ENCODE measurements at regions not wholly inside any gene's neighbourhood (a gene's known extent, or its start where the extent isn't known, plus 50 kb on each side); places are given as distances from the start of the nearest gene placed in this dataset.
"Not testable (repeated sequence)": the region's sequence is repeated elsewhere in the genome, so short reads cannot be mapped to it uniquely, and the experiment has no call there.

- H3K79me2 ChIP-seq (ENCODE audit: control insufficient read depth, low read length) = no peaks in the 10 kb centered on the region
- H3K27me3 ChIP-seq (ENCODE audit: control insufficient read depth, low read length) = no peaks in the 10 kb centered on the region
- no peak overlapping the region for H3K4me3 ChIP-seq (ENCODE audit: low read length)
- H3K4me1 ChIP-seq (ENCODE audit: control insufficient read depth, low read length) = no peaks in the 10 kb centered on the region
- no peaks in the 10 kb centered on the region for H3K9me3 ChIP-seq (ENCODE audit: control insufficient read depth, insufficient read depth, low read length)
- H3K36me3 ChIP-seq (ENCODE audit: control insufficient read depth, low read length) = no peaks in the 10 kb centered on the region
- no peaks in the 10 kb centered on the region for H4K20me1 ChIP-seq (ENCODE audit: control insufficient read depth, insufficient read depth, low read depth, low read length)
- no peaks in the 10 kb centered on the region for H3K9me2 ChIP-seq (replicated peaks; ENCODE audit: control insufficient read depth, low read length)
- TF ChIP-seq EZH2phosphoT487 (IDR thresholded peaks at IDR 0.05; ENCODE audit: borderline replicate concordance, low read length) = no peak
- no peaks in the 10 kb centered on the region for H3F3A ChIP-seq (ENCODE audit: control insufficient read depth, insufficient read depth)
- no peak overlapping the region for H3K27ac ChIP-seq (ENCODE audit: low read depth, low read length)
- H3K4me2 ChIP-seq (ENCODE audit: low read length) = no peak overlapping the region
Observed at GRCh38 chr2:34785206-34785785, 1186.2 kb upstream of the FAM98A start.

DNA sequence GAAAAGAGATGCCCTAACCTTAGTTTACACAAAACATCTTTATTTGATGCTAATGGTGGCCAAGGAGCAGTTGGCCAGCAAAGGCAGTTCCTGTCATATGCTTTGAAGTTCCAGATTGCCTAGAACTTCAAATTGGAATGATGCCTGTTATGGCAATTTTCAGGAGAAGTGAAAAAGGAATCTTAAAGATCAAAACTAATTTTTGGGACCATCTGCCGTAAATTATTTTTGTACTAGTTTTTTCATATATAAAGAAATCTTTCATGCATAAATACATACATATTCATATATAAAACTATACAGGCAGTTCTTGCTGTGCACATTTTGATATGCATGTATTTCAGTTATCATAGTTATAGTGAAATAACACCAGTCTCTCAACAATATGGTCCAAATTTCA lies 1185.6 kb upstream of the FAM98A start:
- TF ChIP-seq CTCF (IDR thresholded peaks at IDR 0.05; ENCODE audit: low read depth, low read length, poor library complexity, severe bottlenecking) = no peak

GRCh38 chr2:34750742-34751141 lies 1151.6 kb upstream of the FAM98A start:
- not testable (repeated sequence) for H3K9me3 ChIP-seq (ENCODE audit: control insufficient read depth, insufficient read depth, low read length); H3K27me3 ChIP-seq (ENCODE audit: control insufficient read depth, low read length); H3K79me2 ChIP-seq (ENCODE audit: control insufficient read depth, low read length); H3K4me1 ChIP-seq (ENCODE audit: control insufficient read depth, low read length); H3K9me2 ChIP-seq (replicated peaks; ENCODE audit: control insufficient read depth, low read length); H3K36me3 ChIP-seq (ENCODE audit: control insufficient read depth, low read length); H3K27ac ChIP-seq (ENCODE audit: low read depth, low read length); H3K4me2 ChIP-seq (ENCODE audit: low read length); H3K4me3 ChIP-seq (ENCODE audit: low read length); H4K20me1 ChIP-seq (ENCODE audit: control insufficient read depth, insufficient read depth, low read depth, low read length); H3F3A ChIP-seq (ENCODE audit: control insufficient read depth, insufficient read depth)

More for the DNA sequence above, 1185.6 kb upstream of the FAM98A start:
- Histone ChIP-seq H3K27me3 (ENCODE audit: control insufficient read depth, low read length) (no peaks in the 10 kb centered on the region), H3K9me2 (replicated peaks; ENCODE audit: control insufficient read depth, low read length) (no peaks in the 10 kb centered on the region), H3K4me3 (ENCODE audit: low read length) (no peak overlapping the region), H4K20me1 (ENCODE audit: control insufficient read depth, insufficient read depth, low read depth, low read length) (no peaks in the 10 kb centered on the region), H3K36me3 (ENCODE audit: control insufficient read depth, low read length) (no peaks in the 10 kb centered on the region), H3K9me3 (ENCODE audit: control insufficient read depth, insufficient read depth, low read length) (no peaks in the 10 kb centered on the region), H3K79me2 (ENCODE audit: control insufficient read depth, low read length) (no peaks in the 10 kb centered on the region), H3K4me1 (ENCODE audit: control insufficient read depth, low read length) (no peaks in the 10 kb centered on the region), H3K27ac (ENCODE audit: low read depth, low read length) (no peak overlapping the region), H3F3A (ENCODE audit: control insufficient read depth, insufficient read depth) (no peaks in the 10 kb centered on the region), H3K4me2 (ENCODE audit: low read length) (no peak overlapping the region)

DNA sequence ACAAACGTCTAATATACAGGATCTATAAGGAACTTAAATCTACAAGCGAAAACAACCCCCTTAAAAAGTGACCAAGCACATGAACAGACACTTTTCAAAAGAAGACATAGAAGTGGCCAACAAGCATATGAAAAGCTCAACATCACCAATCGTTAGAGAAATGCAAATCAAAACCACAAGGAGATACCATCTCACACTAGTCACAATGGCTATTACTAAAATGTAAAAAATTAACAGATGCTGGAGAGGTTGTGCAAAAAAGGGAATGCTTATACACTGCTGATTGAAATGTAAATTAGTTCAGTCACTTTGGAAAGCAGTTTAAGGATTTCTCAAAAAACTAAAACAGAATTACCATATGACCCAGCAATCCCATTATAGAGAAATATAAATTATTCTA lies 1148.5 kb upstream of the FAM98A start:
- Histone ChIP-seq H3K4me2 (ENCODE audit: low read length) (no peak overlapping the region), H3K79me2 (ENCODE audit: control insufficient read depth, low read length) (no peaks in the 10 kb centered on the region), H3K27ac (ENCODE audit: low read depth, low read length) (no peak overlapping the region), H3K27me3 (ENCODE audit: control insufficient read depth, low read length) (no peaks in the 10 kb centered on the region), H3K36me3 (ENCODE audit: control insufficient read depth, low read length) (no peaks in the 10 kb centered on the region), H3K4me1 (ENCODE audit: control insufficient read depth, low read length) (no peaks in the 10 kb centered on the region), H3K4me3 (ENCODE audit: low read length) (no peak overlapping the region), H3K9me2 (replicated peaks; ENCODE audit: control insufficient read depth, low read length) (no peaks in the 10 kb centered on the region), H3K9me3 (ENCODE audit: control insufficient read depth, insufficient read depth, low read length) (no peaks in the 10 kb centered on the region), H3F3A (ENCODE audit: control insufficient read depth, insufficient read depth) (no peaks in the 10 kb centered on the region), H4K20me1 (ENCODE audit: control insufficient read depth, insufficient read depth, low read depth, low read length) (no peaks in the 10 kb centered on the region)
- TF ChIP-seq CTCF (IDR thresholded peaks at IDR 0.05; ENCODE audit: low read depth, low read length, poor library complexity, severe bottlenecking) = no peak
- no peak for TF ChIP-seq EZH2phosphoT487 (IDR thresholded peaks at IDR 0.05; ENCODE audit: borderline replicate concordance, low read length)
